Bronchial epithelial cell (primary cell): ENCODE measurements at regions not wholly inside any gene's neighbourhood (a gene's known extent, or its start where the extent isn't known, plus 50 kb on each side); places are given as distances from the start of the nearest gene placed in this dataset.

Experiments
- DNase-seq: peaks from one replicate; pipeline ENCODE4 v3.0.0-alpha.2; 2010; ENCODE audit warnings: low read depth
- FAIRE-seq: peaks from 2 replicates; lab custom pipeline; 2011; peaks lifted over from hg19 to GRCh38; lab: Jason Lieb, UNC
- H3K27me3 ChIP-seq: 2 replicates; pipeline ENCODE4 v1.5.1; 2011; ENCODE audit warnings: low read length; ENCODE audit not compliant: control insufficient read depth, insufficient read depth
- H3K36me3 ChIP-seq: 2 replicates; pipeline ENCODE4 v1.5.1; 2011; ENCODE audit warnings: low read length; ENCODE audit not compliant: control insufficient read depth, insufficient read depth
- H3K4me3 ChIP-seq: 2 replicates; pipeline ENCODE4 v1.5.1; 2011; ENCODE audit warnings: mild to moderate bottlenecking, low read depth, low read length, control low read depth
- TF ChIP-seq, protein P1 (sequence below): IDR thresholded peaks from 2 replicates; pipeline ENCODE4 v1.5.1; 2011; ENCODE audit warnings: mild to moderate bottlenecking, moderate library complexity, low read length, control low read depth, inconsistent platforms; ENCODE audit not compliant: insufficient read depth, severe bottlenecking

DNA sequence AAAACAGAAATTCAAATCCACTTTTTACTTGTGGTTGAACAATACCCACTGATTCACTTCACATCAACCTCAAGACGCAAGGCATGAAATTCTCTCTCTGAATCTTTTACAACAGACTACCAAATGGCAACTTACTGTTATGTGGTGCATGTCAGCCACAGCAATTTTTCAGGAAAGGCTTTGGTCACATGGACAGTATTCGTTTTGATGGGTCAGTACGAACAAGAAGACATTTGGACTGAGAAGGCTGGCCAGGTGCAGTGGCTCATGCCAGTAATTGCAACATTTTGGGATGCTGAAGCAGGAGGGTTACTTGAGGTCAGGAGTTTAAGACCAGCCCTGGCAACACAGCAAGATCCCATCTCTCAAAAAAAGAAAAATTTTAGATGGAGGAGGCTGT is 144.0 kb downstream of the SEC23A start:
- DNase-seq (no peak), FAIRE-seq (no peak)
- TF ChIP-seq, protein P1, sequence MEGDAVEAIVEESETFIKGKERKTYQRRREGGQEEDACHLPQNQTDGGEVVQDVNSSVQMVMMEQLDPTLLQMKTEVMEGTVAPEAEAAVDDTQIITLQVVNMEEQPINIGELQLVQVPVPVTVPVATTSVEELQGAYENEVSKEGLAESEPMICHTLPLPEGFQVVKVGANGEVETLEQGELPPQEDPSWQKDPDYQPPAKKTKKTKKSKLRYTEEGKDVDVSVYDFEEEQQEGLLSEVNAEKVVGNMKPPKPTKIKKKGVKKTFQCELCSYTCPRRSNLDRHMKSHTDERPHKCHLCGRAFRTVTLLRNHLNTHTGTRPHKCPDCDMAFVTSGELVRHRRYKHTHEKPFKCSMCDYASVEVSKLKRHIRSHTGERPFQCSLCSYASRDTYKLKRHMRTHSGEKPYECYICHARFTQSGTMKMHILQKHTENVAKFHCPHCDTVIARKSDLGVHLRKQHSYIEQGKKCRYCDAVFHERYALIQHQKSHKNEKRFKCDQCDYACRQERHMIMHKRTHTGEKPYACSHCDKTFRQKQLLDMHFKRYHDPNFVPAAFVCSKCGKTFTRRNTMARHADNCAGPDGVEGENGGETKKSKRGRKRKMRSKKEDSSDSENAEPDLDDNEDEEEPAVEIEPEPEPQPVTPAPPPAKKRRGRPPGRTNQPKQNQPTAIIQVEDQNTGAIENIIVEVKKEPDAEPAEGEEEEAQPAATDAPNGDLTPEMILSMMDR = no peak

DNA sequence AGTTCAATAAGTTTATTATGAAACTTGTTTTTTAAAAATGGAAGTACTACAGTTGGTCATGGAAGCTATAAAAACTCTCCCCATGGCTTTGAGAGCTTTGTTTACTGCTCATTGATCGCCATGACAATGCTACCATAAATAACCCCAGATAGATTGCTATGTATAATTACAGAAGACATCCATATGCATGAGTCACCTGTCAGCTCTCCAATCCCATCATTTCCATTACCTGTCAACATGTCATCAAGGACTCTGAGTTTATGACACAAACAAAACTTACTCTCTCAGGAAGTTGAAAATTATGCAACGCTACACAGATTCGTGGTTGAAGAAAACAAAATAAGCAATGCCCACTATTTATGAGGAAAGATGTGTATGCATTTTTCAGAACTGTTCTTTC is 144.4 kb downstream of the SEC23A start:
- no peaks in the 10 kb centered on the region for H3K36me3 ChIP-seq
- TF ChIP-seq, protein P1 = no peak
- H3K4me3 ChIP-seq = no peak overlapping the region
- H3K27me3 ChIP-seq = no peaks in the 10 kb centered on the region
- FAIRE-seq (no peak), DNase-seq (no peak)

More for the DNA sequence above, 144.0 kb downstream of the SEC23A start:
- H3K27me3 ChIP-seq = no peaks in the 10 kb centered on the region
- H3K36me3 ChIP-seq = no peaks in the 10 kb centered on the region
- no peak overlapping the region for H3K4me3 ChIP-seq

DNA sequence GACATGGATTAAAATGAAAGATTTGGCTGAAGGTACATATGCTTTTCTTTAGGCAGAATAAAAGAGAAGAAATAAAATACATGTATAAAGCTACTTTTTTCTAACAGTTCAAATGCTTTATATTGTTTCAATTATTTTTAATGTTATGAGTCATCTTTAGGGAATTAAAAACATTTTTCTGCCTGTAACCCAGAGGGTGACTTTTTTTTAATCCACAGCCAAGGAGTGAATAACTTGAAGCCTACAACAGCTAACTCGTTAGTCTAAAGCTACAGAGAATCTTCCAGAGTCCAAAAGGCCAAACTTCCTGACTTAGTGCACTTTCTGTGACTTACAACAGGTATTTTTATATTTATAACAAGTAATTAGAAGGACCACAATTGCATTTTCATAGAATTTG is 151.6 kb downstream of the SEC23A start:
- DNase-seq (peak; percentile 13), FAIRE-seq (no peak)
- H3K36me3 ChIP-seq = no peaks in the 10 kb centered on the region
- no peaks in the 10 kb centered on the region for H3K27me3 ChIP-seq
- H3K4me3 ChIP-seq = no peak overlapping the region
- TF ChIP-seq, protein P1 = no peak

DNA sequence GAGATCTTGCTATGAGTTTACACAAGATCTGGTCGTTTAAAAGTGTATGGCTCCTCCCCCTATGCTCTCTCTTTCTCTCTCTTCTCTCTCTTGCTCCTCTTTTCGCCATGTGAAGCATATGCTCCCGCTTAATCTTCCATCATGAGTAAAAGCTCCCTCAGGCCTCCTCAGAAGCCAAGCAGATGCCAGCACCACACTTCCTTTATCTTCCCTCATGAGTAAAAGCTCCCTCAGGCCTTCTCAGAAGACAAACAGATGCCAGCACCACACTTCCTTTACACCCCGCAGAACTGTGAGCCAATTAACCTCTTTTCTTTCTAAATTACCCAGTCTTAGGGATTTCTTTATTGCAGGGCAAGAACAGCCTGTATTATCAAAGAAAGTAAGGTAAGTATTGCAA is 152.4 kb downstream of the SEC23A start:
- Histone ChIP-seq H3K36me3 (no peaks in the 10 kb centered on the region), H3K4me3 (no peak overlapping the region), H3K27me3 (no peaks in the 10 kb centered on the region)
- DNase-seq = no peak
- TF ChIP-seq, protein P1 = no peak
- FAIRE-seq = peak; percentile 13

DNA sequence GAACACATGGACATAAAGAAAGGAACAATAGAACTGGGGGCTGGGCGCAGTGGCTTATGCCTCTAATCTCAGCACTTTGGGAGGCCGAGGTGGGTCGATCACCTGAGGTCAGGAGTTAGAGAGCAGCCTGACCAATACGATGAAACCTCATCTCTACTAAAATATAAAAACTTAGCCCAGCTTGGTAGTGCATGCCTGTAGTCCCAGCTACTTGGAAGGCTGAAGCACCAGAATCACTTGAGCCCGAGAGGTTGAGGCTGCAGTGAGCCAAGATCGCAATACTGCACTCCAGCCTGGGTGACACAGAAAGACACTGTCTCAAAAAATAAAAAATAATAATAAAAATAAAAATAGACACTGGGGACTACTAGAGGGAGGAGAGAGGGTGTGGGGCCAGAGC is 154.5 kb downstream of the SEC23A start:
- no peaks in the 10 kb centered on the region for H3K36me3 ChIP-seq
- FAIRE-seq (no peak), DNase-seq (no peak)

DNA sequence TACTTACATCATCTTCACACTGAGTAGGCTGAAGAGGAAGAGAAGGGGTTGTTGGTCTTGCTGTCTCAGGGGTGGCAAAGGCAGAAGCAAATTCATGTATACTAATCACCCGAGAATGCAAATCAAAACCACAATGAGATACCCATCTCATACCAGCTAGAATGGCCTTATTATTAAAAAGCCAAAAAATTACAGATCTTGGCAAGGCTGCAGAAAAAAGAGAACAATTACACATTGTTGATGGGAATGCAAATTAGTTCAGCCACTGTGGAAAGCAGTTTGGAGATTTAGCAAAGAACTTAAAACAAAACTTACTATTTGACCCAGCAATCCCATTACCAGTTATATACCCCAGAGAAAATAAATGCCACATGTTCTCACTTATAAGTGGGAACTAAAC is 154.9 kb downstream of the SEC23A start:
- TF ChIP-seq, protein P1 = no peak
- DNase-seq (no peak), FAIRE-seq (no peak)
- no peak overlapping the region for H3K4me3 ChIP-seq
- H3K27me3 ChIP-seq = no peaks in the 10 kb centered on the region
- no peaks in the 10 kb centered on the region for H3K36me3 ChIP-seq

More for the DNA sequence above, 154.5 kb downstream of the SEC23A start:
- Histone ChIP-seq H3K4me3 (no peak overlapping the region), H3K27me3 (no peaks in the 10 kb centered on the region)
- TF ChIP-seq, protein P1 = no peak
